Nephron (organoid): ENCODE measurements at regions not wholly inside any gene's neighbourhood (a gene's known extent, or its start where the extent isn't known, plus 50 kb on each side); places are given as distances from the start of the nearest gene placed in this dataset.

Source experiments
- H3K27ac Mint-ChIP-seq, 3 experiments: 2 replicates each; pipeline ENCODE4 v1.8.0; 2020; ENCODE audit warnings: mixed read lengths in 3 of 3, mild to moderate bottlenecking in 2 of 3, moderate library complexity in 1 of 3
- H3K27me3 Mint-ChIP-seq: 2 replicates; pipeline ENCODE4 v1.8.0; 2021; ENCODE audit warnings: low read depth, mild to moderate bottlenecking, moderate library complexity, mixed read lengths
- H3K36me3 Mint-ChIP-seq: 2 replicates; pipeline ENCODE4 v1.8.0; 2020; ENCODE audit warnings: low read depth, mixed read lengths
- H3K4me1 Mint-ChIP-seq: 2 replicates; pipeline ENCODE4 v1.8.0; 2020; ENCODE audit warnings: mixed read lengths
- H3K4me3 Mint-ChIP-seq, 3 experiments: 2 replicates each; pipeline ENCODE4 v1.8.0; 2020; ENCODE audit warnings: mild to moderate bottlenecking in 3 of 3, mixed read lengths in 3 of 3, moderate library complexity in 2 of 3
- H3K9me3 Mint-ChIP-seq: 2 replicates; pipeline ENCODE4 v1.8.0; 2020; ENCODE audit warnings: mixed read lengths
- TF ChIP-seq, protein P1 (sequence below), 3 experiments: fragments of 200-600 bp; sonication (generic); IDR thresholded peaks; one replicate each; pipeline ENCODE4 v1.5.0; 2021; ENCODE audit warnings: antibody characterized with exemption in 3 of 3; ENCODE audit not compliant: unreplicated experiment in 3 of 3

- TF ChIP-seq, protein P1, sequence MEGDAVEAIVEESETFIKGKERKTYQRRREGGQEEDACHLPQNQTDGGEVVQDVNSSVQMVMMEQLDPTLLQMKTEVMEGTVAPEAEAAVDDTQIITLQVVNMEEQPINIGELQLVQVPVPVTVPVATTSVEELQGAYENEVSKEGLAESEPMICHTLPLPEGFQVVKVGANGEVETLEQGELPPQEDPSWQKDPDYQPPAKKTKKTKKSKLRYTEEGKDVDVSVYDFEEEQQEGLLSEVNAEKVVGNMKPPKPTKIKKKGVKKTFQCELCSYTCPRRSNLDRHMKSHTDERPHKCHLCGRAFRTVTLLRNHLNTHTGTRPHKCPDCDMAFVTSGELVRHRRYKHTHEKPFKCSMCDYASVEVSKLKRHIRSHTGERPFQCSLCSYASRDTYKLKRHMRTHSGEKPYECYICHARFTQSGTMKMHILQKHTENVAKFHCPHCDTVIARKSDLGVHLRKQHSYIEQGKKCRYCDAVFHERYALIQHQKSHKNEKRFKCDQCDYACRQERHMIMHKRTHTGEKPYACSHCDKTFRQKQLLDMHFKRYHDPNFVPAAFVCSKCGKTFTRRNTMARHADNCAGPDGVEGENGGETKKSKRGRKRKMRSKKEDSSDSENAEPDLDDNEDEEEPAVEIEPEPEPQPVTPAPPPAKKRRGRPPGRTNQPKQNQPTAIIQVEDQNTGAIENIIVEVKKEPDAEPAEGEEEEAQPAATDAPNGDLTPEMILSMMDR (IDR thresholded peaks at IDR 0.05; ENCODE audit: unreplicated experiment in 3 of 3), result no peak
- Mint-ChIP-seq H3K4me3 (no peak overlapping the region), H3K4me1 (no peaks in the 10 kb centered on the region), H3K9me3 (no peaks in the 10 kb centered on the region), H3K27ac (no peak overlapping the region), H3K36me3 (no peaks in the 10 kb centered on the region), H3K27me3 (peaks cover 7% of the 10 kb centered on the region)
These were observed 341.7 kb downstream of the CDH26 start for GRCh38 chr20:60299951-60300350.

GRCh38 chr20:60300374-60300773, 342.2 kb downstream of the CDH26 start:
- Mint-ChIP-seq H3K4me1 (no peaks in the 10 kb centered on the region), H3K4me3 (no peak overlapping the region), H3K36me3 (no peaks in the 10 kb centered on the region), H3K27me3 (peaks cover 4% of the 10 kb centered on the region), H3K9me3 (no peaks in the 10 kb centered on the region), H3K27ac (no peak overlapping the region)
- TF ChIP-seq, protein P1 (IDR thresholded peaks at IDR 0.05; ENCODE audit: unreplicated experiment in 3 of 3), result no peak

GRCh38 chr20:60302875-60303274, 344.7 kb downstream of the CDH26 start:
- H3K27me3 Mint-ChIP-seq, result peaks cover 9% of the 10 kb centered on the region
- H3K4me3 Mint-ChIP-seq, result no peak overlapping the region
- no peak overlapping the region for H3K27ac Mint-ChIP-seq
- H3K36me3 Mint-ChIP-seq, result no peaks in the 10 kb centered on the region
- TF ChIP-seq, protein P1 (IDR thresholded peaks at IDR 0.05; ENCODE audit: unreplicated experiment in 3 of 3), result no peak
- H3K4me1 Mint-ChIP-seq, result no peaks in the 10 kb centered on the region
- H3K9me3 Mint-ChIP-seq, result no peaks in the 10 kb centered on the region

- H3K9me3 Mint-ChIP-seq, result no peaks in the 10 kb centered on the region
- H3K4me3 Mint-ChIP-seq, result no peak overlapping the region
- H3K27me3 Mint-ChIP-seq, result peaks cover 14% of the 10 kb centered on the region
- no peaks in the 10 kb centered on the region for H3K36me3 Mint-ChIP-seq
- TF ChIP-seq, protein P1 (IDR thresholded peaks at IDR 0.05; ENCODE audit: unreplicated experiment in 3 of 3), result no peak
- H3K27ac Mint-ChIP-seq, result no peak overlapping the region
- no peaks in the 10 kb centered on the region for H3K4me1 Mint-ChIP-seq
These were observed 345.9 kb downstream of the CDH26 start for GRCh38 chr20:60304026-60304590.

DNA sequence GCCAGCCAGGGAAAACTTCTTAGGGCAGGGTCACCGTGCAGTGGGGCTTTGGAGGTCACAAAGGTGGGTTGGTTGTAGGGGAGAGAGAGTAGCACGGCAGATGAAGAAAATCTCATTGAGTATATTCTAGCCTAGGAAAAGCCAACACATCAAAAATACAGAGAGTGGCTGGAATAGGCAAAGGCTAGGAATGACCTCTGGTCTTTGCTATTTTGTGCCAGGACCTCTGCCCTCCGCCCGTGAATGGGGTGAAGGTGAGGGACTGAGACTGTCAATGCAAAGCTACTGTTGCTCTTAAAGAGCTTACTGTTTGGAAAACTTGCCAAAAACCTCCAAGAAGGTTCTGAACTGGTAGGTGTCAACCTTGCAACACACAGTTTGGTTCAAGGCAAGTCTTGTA, 346.7 kb downstream of the CDH26 start:
- H3K9me3 Mint-ChIP-seq, result no peaks in the 10 kb centered on the region
- no peaks in the 10 kb centered on the region for H3K4me1 Mint-ChIP-seq
- TF ChIP-seq, protein P1 (IDR thresholded peaks at IDR 0.05; ENCODE audit: unreplicated experiment in 3 of 3), result no peak
- H3K27me3 Mint-ChIP-seq, result peaks cover 17% of the 10 kb centered on the region
- H3K27ac Mint-ChIP-seq, result no peak overlapping the region
- no peak overlapping the region for H3K4me3 Mint-ChIP-seq
- no peaks in the 10 kb centered on the region for H3K36me3 Mint-ChIP-seq

GRCh38 chr20:60306105-60306504, 347.9 kb downstream of the CDH26 start:
- Mint-ChIP-seq H3K27ac (no peak overlapping the region), H3K9me3 (no peaks in the 10 kb centered on the region), H3K27me3 (peaks cover 17% of the 10 kb centered on the region), H3K4me3 (no peak overlapping the region), H3K36me3 (no peaks in the 10 kb centered on the region), H3K4me1 (no peaks in the 10 kb centered on the region)
- TF ChIP-seq, protein P1 (IDR thresholded peaks at IDR 0.05; ENCODE audit: unreplicated experiment in 3 of 3), result no peak
